ENCODE measurements at regions not wholly inside any gene's neighbourhood (a gene's known extent, or its start where the extent isn't known, plus 50 kb on each side); places are given as distances from the start of the nearest gene placed in this dataset.

DNA sequence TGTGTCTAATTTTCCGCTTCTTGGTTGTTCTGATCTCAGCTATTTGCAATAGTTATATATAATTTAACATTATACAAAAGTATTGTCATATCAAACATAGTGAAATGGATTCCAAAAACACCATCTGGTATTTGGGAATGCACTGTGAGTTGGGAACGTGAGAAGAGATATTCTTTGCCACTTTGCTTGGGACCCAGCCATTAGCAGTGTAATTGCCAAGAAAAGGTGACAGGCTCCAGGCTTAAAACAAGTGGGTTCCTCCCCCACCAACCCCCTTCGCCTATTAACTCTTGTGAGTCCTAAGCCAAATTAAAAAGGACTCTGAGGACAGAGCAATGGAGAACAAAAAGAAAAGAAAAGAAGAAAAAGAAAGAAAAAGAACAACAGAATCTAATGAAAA, 186.7 kb upstream of the NFIA start:
- Histone ChIP-seq H3K9me3 (ENCODE audit: control insufficient read depth, insufficient read depth, low read depth, low read length) (no peaks in the 10 kb centered on the region), H3K36me3 (ENCODE audit: control insufficient read depth in 2 of 2, insufficient read depth in 1 of 2, low read length in 2 of 2) (no peaks in the 10 kb centered on the region), H3K27ac (ENCODE audit: extremely low read depth, low read depth, low read length) (no peak overlapping the region), H3K4me1 (ENCODE audit: control insufficient read depth, insufficient read depth, low read length) (no peaks in the 10 kb centered on the region), H3K4me3 (ENCODE audit: low read depth, low read length) (no peak overlapping the region)
- TF ChIP-seq ZNF354C (tag by site-specific recombination; IDR thresholded peaks at IDR 0.05; ENCODE audit: borderline replicate concordance, low read depth), result no peak
- no peak for TF ChIP-seq ZBTB20 (tag by site-specific recombination; IDR thresholded peaks at IDR 0.05)
- TF ChIP-seq ZNF768 (tag by site-specific recombination; IDR thresholded peaks at IDR 0.05), result no peak
- TF ChIP-seq ZNF2 (tag by site-specific recombination; IDR thresholded peaks at IDR 0.05), result no peak
- TF ChIP-seq ZNF658 (tag by site-specific recombination; IDR thresholded peaks at IDR 0.05), result no peak
- TF ChIP-seq, protein P1, sequence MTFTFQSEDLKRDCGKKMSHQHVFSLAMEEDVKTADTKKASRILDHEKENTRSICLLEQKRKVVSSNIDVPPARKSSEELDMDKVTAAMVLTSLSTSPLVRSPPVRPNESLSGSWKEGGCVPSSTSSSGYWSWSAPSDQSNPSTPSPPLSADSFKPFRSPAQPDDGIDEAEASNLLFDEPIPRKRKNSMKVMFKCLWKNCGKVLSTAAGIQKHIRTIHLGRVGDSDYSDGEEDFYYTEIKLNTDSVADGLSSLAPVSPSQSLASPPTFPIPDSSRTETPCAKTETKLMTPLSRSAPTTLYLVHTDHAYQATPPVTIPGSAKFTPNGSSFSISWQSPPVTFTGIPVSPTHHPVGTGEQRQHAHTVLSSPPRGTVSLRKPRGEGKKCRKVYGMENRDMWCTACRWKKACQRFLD (tag by site-specific recombination; IDR thresholded peaks at IDR 0.05), result no peak
- TF ChIP-seq ZNF654 (tag by site-specific recombination; IDR thresholded peaks at IDR 0.05; ENCODE audit: low read depth), result no peak
- TF ChIP-seq BCL11B (tag by site-specific recombination; IDR thresholded peaks at IDR 0.05; ENCODE audit: low read depth), result no peak
- TF ChIP-seq ZNF121 (tag by site-specific recombination; IDR thresholded peaks at IDR 0.05), result no peak
- TF ChIP-seq ZFP41 (tag by site-specific recombination; IDR thresholded peaks at IDR 0.05; ENCODE audit: borderline replicate concordance), result no peak
- CTCF ChIA-PET, result no interaction called here
- POLR2A ChIA-PET, result no interaction called here

DNA sequence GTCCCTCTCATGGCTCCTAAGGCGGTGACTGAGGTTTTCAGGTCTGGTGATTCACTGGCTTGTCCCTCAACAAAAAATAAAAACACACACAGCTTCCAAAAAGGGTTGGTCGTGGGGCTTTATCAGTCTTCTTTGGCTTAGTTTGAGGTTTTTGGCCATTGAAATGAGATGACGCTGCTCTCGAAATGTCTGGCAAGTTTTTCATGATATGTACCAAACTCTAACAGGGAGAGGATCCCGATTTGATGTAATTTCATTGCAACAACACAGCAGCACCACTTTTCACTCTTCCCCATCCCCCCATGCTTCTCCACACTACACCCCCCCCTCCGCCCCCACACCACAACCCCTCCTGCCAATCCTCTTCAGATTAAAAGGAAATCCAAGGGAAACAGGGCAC, 187.1 kb upstream of the NFIA start:
- ChIA-PET POLR2A (no interaction called here), CTCF (no interaction called here)
- TF ChIP-seq ZNF169 (tag by site-specific recombination; IDR thresholded peaks at IDR 0.05), result no peak
- no peak for TF ChIP-seq MEIS1 (CRISPR knock-in tag; IDR thresholded peaks at IDR 0.05; ENCODE audit: borderline replicate concordance)
- TF ChIP-seq ZNF211 (tag by site-specific recombination; IDR thresholded peaks at IDR 0.05; ENCODE audit: low read depth), result no peak
- TF ChIP-seq ZNF624 (tag by site-specific recombination; IDR thresholded peaks at IDR 0.05), result no peak
- no peak for TF ChIP-seq ZNF37A (tag by site-specific recombination; IDR thresholded peaks at IDR 0.05)
- TF ChIP-seq ZNF404 (tag by site-specific recombination; IDR thresholded peaks at IDR 0.05), result no peak
- TF ChIP-seq, protein P2, sequence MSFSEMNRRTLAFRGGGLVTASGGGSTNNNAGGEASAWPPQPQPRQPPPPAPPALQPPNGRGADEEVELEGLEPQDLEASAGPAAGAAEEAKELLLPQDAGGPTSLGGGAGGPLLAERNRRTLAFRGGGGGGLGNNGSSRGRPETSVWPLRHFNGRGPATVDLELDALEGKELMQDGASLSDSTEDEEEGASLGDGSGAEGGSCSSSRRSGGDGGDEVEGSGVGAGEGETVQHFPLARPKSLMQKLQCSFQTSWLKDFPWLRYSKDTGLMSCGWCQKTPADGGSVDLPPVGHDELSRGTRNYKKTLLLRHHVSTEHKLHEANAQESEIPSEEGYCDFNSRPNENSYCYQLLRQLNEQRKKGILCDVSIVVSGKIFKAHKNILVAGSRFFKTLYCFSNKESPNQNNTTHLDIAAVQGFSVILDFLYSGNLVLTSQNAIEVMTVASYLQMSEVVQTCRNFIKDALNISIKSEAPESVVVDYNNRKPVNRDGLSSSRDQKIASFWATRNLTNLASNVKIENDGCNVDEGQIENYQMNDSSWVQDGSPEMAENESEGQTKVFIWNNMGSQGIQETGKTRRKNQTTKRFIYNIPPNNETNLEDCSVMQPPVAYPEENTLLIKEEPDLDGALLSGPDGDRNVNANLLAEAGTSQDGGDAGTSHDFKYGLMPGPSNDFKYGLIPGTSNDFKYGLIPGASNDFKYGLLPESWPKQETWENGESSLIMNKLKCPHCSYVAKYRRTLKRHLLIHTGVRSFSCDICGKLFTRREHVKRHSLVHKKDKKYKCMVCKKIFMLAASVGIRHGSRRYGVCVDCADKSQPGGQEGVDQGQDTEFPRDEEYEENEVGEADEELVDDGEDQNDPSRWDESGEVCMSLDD (tag by site-specific recombination; IDR thresholded peaks at IDR 0.05), result no peak
- no peak for TF ChIP-seq ZNF658 (tag by site-specific recombination; IDR thresholded peaks at IDR 0.05)
- no peak for TF ChIP-seq ZNF747 (tag by site-specific recombination; IDR thresholded peaks at IDR 0.05)
- no peak for TF ChIP-seq ZNF544 (tag by site-specific recombination; IDR thresholded peaks at IDR 0.05)
- TF ChIP-seq GLI4 (tag by site-specific recombination; IDR thresholded peaks at IDR 0.05), result no peak
- TF ChIP-seq, protein P3, sequence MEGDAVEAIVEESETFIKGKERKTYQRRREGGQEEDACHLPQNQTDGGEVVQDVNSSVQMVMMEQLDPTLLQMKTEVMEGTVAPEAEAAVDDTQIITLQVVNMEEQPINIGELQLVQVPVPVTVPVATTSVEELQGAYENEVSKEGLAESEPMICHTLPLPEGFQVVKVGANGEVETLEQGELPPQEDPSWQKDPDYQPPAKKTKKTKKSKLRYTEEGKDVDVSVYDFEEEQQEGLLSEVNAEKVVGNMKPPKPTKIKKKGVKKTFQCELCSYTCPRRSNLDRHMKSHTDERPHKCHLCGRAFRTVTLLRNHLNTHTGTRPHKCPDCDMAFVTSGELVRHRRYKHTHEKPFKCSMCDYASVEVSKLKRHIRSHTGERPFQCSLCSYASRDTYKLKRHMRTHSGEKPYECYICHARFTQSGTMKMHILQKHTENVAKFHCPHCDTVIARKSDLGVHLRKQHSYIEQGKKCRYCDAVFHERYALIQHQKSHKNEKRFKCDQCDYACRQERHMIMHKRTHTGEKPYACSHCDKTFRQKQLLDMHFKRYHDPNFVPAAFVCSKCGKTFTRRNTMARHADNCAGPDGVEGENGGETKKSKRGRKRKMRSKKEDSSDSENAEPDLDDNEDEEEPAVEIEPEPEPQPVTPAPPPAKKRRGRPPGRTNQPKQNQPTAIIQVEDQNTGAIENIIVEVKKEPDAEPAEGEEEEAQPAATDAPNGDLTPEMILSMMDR (tag by site-specific recombination; IDR thresholded peaks at IDR 0.05), result no peak
- TF ChIP-seq, protein P4, sequence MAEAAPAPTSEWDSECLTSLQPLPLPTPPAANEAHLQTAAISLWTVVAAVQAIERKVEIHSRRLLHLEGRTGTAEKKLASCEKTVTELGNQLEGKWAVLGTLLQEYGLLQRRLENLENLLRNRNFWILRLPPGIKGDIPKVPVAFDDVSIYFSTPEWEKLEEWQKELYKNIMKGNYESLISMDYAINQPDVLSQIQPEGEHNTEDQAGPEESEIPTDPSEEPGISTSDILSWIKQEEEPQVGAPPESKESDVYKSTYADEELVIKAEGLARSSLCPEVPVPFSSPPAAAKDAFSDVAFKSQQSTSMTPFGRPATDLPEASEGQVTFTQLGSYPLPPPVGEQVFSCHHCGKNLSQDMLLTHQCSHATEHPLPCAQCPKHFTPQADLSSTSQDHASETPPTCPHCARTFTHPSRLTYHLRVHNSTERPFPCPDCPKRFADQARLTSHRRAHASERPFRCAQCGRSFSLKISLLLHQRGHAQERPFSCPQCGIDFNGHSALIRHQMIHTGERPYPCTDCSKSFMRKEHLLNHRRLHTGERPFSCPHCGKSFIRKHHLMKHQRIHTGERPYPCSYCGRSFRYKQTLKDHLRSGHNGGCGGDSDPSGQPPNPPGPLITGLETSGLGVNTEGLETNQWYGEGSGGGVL (tag by site-specific recombination; IDR thresholded peaks at IDR 0.05), result no peak
- TF ChIP-seq, protein P5, sequence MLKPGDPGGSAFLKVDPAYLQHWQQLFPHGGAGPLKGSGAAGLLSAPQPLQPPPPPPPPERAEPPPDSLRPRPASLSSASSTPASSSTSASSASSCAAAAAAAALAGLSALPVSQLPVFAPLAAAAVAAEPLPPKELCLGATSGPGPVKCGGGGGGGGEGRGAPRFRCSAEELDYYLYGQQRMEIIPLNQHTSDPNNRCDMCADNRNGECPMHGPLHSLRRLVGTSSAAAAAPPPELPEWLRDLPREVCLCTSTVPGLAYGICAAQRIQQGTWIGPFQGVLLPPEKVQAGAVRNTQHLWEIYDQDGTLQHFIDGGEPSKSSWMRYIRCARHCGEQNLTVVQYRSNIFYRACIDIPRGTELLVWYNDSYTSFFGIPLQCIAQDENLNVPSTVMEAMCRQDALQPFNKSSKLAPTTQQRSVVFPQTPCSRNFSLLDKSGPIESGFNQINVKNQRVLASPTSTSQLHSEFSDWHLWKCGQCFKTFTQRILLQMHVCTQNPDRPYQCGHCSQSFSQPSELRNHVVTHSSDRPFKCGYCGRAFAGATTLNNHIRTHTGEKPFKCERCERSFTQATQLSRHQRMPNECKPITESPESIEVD (tag by site-specific recombination; IDR thresholded peaks at IDR 0.05), result no peak
- TF ChIP-seq ZSCAN16 (tag by site-specific recombination; IDR thresholded peaks at IDR 0.05), result no peak
- TF ChIP-seq OVOL3 (tag by site-specific recombination; IDR thresholded peaks at IDR 0.05), result no peak
- no peak for TF ChIP-seq ZNF610 (tag by site-specific recombination; IDR thresholded peaks at IDR 0.05; ENCODE audit: borderline replicate concordance)
- TF ChIP-seq, protein P6, sequence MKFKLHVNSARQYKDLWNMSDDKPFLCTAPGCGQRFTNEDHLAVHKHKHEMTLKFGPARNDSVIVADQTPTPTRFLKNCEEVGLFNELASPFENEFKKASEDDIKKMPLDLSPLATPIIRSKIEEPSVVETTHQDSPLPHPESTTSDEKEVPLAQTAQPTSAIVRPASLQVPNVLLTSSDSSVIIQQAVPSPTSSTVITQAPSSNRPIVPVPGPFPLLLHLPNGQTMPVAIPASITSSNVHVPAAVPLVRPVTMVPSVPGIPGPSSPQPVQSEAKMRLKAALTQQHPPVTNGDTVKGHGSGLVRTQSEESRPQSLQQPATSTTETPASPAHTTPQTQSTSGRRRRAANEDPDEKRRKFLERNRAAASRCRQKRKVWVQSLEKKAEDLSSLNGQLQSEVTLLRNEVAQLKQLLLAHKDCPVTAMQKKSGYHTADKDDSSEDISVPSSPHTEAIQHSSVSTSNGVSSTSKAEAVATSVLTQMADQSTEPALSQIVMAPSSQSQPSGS (tag by site-specific recombination; IDR thresholded peaks at IDR 0.05; ENCODE audit: low read depth), result no peak
- Histone ChIP-seq H3K4me1 (ENCODE audit: control insufficient read depth, insufficient read depth, low read length) (no peaks in the 10 kb centered on the region), H3K36me3 (ENCODE audit: control insufficient read depth in 2 of 2, insufficient read depth in 1 of 2, low read length in 2 of 2) (no peaks in the 10 kb centered on the region), H3K4me3 (ENCODE audit: low read depth, low read length) (no peak overlapping the region), H3K27ac (ENCODE audit: extremely low read depth, low read depth, low read length) (no peak overlapping the region), H3K9me3 (ENCODE audit: control insufficient read depth, insufficient read depth, low read depth, low read length) (no peaks in the 10 kb centered on the region)

All from HEK293 (cell line).